Neural progenitor cell (in vitro differentiated cells): ENCODE measurements at regions not wholly inside any gene's neighbourhood (a gene's known extent, or its start where the extent isn't known, plus 50 kb on each side); places are given as distances from the start of the nearest gene placed in this dataset.

ENCODE experiments used
- CTCF ChIP-seq: fragments of 200-600 bp; sonication (generic); IDR thresholded peaks from 2 replicates; pipeline ENCODE4 v1.5.1; 2017; ENCODE audit warnings: antibody characterized with exemption, mild to moderate bottlenecking
- EZH2 ChIP-seq: fragments of 200-600 bp; sonication (generic); IDR thresholded peaks from 2 replicates; pipeline ENCODE4 v1.6.1; 2017; ENCODE audit warnings: antibody characterized with exemption, mild to moderate bottlenecking, moderate library complexity

GRCh38 chr4:42724451-42724850 lies 67.5 kb upstream of the ATP8A1 start:
- TF ChIP-seq EZH2 (no peak), CTCF (no peak)
